WI38 (cell line): ENCODE measurements at regions not wholly inside any gene's neighbourhood (a gene's known extent, or its start where the extent isn't known, plus 50 kb on each side); places are given as distances from the start of the nearest gene placed in this dataset.

Source experiments
- H3K4me3 ChIP-seq: 2 replicates; pipeline ENCODE4 v1.5.1; 2011; ENCODE audit warnings: low read depth, mild to moderate bottlenecking, control low read depth, low read length
- CTCF ChIP-seq: IDR thresholded peaks from 2 replicates; pipeline ENCODE4 v1.5.1; 2012; ENCODE audit warnings: low read depth, mild to moderate bottlenecking, control low read depth, low read length

DNA sequence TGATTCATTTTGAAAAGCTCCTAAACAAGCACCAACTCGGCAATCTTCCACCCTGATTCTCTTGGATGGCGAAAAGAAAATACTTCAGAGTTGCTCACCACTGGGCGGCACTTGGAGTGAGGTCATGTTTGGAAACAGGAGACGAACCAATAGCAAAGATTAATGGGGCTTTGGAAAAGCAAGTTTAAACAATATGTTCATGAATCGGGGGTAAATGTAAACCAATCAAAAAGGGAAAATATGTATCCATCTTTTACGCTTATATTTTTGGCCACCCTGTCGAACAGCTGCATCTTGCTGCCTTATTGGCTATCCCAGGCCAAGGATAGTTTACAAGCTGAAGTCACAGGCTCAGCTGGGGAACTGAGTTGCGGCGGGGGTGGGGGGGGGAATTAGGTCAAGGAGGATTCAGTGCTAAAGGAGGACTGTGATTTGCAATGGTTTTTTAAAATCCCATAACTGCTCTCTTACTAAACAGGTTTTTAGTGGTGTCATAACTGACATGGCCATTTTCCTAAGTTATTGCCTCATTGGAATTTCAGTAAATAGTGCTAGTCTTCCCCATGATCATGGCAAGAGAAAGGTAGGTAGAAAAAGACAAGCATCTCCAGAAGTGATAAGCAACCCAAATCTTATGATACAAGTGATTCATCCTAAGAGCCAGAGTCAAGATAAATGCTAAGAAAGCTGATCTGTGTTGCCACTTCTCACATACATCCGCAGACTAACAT is 210.6 kb downstream of the PHLDA1 start:
- TF ChIP-seq CTCF: no peak
- H3K4me3 ChIP-seq: peak overlapping the region; percentile 30

DNA sequence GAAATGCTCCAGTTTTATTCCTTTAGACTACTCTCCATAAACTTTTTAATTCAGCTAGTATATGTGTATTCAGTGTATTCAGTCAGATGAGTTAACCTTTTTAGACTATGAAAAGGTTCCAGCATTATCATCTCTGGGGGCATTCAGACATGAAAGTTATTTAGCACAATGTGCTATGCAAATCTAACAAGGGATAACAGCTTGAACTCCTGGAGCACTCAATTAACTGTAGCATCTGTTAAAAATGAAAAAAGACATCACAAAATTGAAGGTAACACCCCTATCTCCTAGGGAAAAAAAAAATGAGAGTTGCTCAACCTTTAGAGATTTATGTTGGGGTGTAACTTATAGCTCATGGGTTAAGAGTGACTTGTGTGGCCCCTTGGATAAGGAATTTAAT is 211.5 kb downstream of the PHLDA1 start:
- TF ChIP-seq CTCF: no peak
- no peak overlapping the region for H3K4me3 ChIP-seq

- no peak overlapping the region for H3K4me3 ChIP-seq
- no peak for TF ChIP-seq CTCF
Observed at GRCh38 chr12:75819512-75819911, 212.1 kb downstream of the PHLDA1 start.

- TF ChIP-seq CTCF: no peak
- no peak overlapping the region for H3K4me3 ChIP-seq
Observed at GRCh38 chr12:75818863-75819262, 212.7 kb downstream of the PHLDA1 start.

DNA sequence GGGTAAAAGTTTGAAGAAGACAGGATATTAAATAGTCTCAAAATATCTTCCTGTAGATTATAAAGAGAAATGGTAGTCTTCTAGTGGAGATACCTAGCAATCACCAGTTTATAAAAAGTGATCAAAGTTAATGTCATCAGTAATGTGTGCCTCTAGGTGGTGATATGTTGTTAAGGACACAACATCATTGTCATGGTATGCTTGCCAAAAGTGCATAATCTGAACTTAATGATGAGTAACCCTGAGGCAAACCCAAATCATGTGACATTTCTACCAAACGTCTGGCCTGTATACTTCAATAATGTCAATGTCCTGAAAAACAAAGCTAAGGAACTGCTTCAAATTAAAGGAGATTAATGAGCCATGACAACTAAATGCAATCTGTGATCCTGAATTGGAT is 214.7 kb downstream of the PHLDA1 start:
- no peak overlapping the region for H3K4me3 ChIP-seq
- no peak for TF ChIP-seq CTCF

DNA sequence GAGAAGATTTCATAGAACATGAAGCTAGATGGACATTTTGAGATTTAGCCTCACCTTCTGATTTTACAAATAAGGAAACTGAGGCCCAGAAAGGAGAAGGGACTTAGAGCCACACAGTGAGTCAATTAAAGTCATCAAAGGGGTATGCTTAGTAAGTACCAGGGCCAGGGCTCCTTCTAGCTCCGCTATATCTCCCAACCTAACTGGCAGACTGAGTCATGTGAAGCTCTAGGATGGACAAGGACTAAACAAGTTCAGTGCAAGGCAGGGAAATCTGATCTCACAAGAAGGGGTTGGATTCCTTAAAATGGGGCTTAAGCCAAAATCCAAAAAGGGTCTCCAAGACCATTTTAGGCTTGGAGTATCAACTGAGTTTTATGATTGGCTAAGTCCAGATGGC is 215.8 kb downstream of the PHLDA1 start:
- TF ChIP-seq CTCF: no peak
- no peak overlapping the region for H3K4me3 ChIP-seq

DNA sequence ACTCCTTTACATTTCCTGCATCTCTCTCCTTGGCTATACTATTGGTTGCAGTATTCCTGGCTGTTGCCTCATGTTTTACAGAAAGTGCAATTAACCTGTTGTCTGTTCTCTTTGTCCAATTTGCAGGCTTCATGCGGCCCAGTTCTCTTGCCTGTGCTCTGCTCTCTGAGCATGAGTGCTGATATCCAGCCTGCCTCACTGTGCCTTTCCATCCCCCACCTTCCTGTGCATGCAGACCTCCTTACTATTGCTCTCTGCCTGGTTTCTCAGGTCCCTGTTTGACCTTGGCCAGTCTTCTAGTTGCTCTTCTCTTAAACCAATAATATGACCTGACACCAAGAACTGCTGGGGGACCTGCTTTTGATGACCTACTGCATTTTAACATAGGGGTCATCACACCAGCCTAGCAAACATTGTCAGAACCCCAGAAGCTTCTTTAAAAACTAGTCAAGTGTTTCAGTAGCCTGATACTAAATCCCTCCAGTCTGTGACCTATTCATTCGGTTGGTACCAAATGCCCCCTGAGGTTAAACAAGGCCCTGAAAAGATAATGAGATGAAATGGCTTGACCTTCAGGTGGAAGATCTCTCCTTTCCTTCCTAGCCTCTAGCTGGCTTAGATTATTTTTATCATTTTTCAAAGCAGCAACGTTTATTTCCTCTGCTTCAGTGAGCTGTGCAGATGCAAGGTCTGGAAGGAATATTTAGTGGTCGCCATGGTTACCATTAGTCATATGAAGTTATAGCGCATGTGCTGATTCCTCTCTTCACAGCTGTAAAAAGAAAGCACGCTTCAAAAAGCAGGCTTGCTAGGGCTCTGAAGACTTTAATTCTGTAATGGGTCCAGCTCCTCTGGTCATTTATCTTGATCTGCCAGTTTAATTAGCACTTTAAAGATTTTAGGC is 216.5 kb downstream of the PHLDA1 start:
- H3K4me3 ChIP-seq: no peak overlapping the region
- no peak for TF ChIP-seq CTCF
